Natural killer cell treated with Interleukin-12 subunit alpha and Interleukin-12 subunit beta and Interleukin-15 and Interleukin-18, amount 100 ng/mL, for 72 hours (primary cell): ENCODE measurements at regions not wholly inside any gene's neighbourhood (a gene's known extent, or its start where the extent isn't known, plus 50 kb on each side); places are given as distances from the start of the nearest gene placed in this dataset.

Experiments used
- ATAC-seq, 2 donors: fragments of 150-1000 bp; cut with Tn5 transposase in 1 of 2; sonication (Bioruptor Pico), chemical (Tn5 transposase) in 1 of 2; 2 replicates each; pipeline ENCODE4 v1.10.0; 2021
- DNase-seq: peaks from one replicate; pipeline ENCODE4 v3.0.0; 2022; ENCODE audit warnings: low spot score
- H3K27ac Mint-ChIP-seq, 2 donors: 1 replicate in 1 of 2; 2 replicates in 1 of 2; pipeline ENCODE4 v1.8.0; 2022; ENCODE audit warnings: mixed read lengths in 2 of 2, mild to moderate bottlenecking in 1 of 2, moderate library complexity in 1 of 2
- H3K27me3 Mint-ChIP-seq, 2 donors: 1 replicate in 1 of 2; 2 replicates in 1 of 2; pipeline ENCODE4 v1.8.0; 2022; ENCODE audit warnings: mixed read lengths in 2 of 2
- H3K36me3 Mint-ChIP-seq: one replicate; pipeline ENCODE4 v1.8.0; 2022; ENCODE audit warnings: mixed read lengths
- H3K4me1 Mint-ChIP-seq, 2 donors: 1 replicate in 1 of 2; 2 replicates in 1 of 2; pipeline ENCODE4 v1.8.0; 2022; ENCODE audit warnings: low read depth in 2 of 2, mixed read lengths in 2 of 2, mild to moderate bottlenecking in 1 of 2
- H3K4me3 Mint-ChIP-seq: one replicate; pipeline ENCODE4 v1.8.0; 2022; ENCODE audit warnings: mixed read lengths
- H3K9me3 Mint-ChIP-seq: 2 replicates; pipeline ENCODE4 v1.8.0; 2022; ENCODE audit warnings: mixed read lengths

DNA sequence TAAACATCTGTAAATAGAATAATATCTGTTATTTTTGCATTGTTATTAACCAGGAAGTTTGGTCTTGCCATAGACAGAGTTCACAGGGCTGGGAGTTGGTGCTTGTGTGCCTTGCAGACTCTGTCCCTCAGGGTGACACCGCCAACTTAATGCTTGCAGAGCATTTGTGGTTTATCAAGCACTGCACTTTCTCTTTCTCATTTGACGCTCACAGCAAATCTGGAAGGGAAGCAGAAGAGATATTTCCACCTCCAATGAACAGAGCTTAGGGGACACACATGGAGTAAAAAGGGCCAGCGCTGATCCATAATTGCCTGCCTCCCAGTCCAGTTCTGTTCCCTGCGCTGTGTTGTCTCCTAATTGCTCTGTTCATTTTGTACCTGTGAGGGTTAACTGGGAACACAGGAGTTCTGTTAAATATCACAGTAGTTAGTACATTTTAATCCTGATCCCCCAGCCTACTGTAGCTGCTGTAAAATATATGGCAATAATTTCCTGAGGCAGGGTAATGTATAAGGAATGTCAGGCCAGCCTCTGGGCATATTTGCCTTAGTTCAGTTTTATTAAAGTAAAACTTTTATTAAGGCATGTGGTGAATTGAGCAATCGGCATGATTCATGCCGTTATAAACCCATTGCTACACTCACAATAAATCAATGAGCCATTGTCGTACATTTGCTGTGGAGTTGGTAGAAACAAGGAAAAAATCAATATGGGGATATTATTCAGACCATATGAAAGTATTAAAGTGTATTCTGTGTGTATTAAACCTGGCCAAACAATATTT, 182.5 kb upstream of the OSR1 start:
- Mint-ChIP-seq H3K4me3 (no peak overlapping the region), H3K36me3 (no peaks in the 10 kb centered on the region), H3K27me3 (no peaks in the 10 kb centered on the region), H3K27ac (no peak overlapping the region), H3K4me1 (no peaks in the 10 kb centered on the region), H3K9me3 (no peaks in the 10 kb centered on the region)
- no peak for ATAC-seq
- DNase-seq, result no peak

DNA sequence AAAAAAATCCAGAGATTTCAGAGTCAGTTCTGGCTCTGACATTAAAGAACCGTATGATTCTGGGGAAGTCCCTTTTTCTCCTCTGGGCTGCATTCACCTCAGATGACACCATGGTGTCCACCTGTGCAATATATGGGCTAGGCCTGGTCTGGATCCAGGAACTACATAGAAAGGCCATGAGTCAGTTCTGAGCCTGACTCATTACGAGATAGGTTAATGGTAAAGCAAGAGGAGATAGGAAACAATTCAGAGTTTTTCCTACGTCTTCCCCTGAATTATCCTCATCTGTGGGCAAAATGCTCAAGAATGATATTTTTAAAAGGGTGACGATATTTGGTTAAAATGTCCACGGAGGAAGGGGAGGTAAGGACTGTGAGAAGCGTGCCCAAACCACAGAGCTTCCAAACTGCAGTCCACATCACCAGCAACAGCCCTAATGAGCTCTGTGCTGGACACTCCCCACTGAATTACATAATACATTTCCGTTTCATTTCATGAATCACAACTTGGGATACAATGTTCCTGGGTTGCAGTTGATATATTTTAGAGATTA, 180.1 kb upstream of the OSR1 start:
- ATAC-seq, result no peak
- Mint-ChIP-seq H3K27me3 (peaks cover 0 to 17% of the 10 kb centered on the region in 2 donors), H3K4me3 (no peak overlapping the region), H3K36me3 (no peaks in the 10 kb centered on the region), H3K9me3 (peaks cover 5% of the 10 kb centered on the region), H3K4me1 (no peaks in the 10 kb centered on the region), H3K27ac (no peak overlapping the region)
- DNase-seq, result no peak

DNA sequence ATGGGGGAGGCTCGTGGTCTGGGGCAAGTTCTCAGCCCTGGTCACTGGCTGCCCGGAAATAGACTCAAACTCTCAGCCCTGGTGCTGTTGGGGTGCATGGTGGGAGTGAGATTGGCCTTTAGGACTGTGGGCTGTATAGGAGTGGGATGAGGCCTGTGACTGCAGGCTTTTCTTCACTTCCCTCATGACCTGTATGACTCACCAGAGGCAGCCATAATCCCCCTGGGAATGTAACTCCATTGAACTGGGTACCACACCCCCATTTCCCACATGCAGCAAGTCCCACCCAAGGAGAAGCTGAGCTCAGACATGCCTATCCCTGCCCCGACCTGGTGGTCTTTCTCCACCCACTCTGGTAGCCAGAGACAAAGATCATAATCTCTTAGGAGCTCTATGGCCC, 177.7 kb upstream of the OSR1 start:
- H3K27me3 Mint-ChIP-seq, result peaks cover 0 to 27% of the 10 kb centered on the region in 2 donors
- H3K27ac Mint-ChIP-seq, result no peak overlapping the region
- DNase-seq (no peak), ATAC-seq (no peak)
- H3K9me3 Mint-ChIP-seq, result peaks cover 8% of the 10 kb centered on the region
- no peaks in the 10 kb centered on the region for H3K36me3 Mint-ChIP-seq
- no peak overlapping the region for H3K4me3 Mint-ChIP-seq
- H3K4me1 Mint-ChIP-seq, result no peaks in the 10 kb centered on the region

DNA sequence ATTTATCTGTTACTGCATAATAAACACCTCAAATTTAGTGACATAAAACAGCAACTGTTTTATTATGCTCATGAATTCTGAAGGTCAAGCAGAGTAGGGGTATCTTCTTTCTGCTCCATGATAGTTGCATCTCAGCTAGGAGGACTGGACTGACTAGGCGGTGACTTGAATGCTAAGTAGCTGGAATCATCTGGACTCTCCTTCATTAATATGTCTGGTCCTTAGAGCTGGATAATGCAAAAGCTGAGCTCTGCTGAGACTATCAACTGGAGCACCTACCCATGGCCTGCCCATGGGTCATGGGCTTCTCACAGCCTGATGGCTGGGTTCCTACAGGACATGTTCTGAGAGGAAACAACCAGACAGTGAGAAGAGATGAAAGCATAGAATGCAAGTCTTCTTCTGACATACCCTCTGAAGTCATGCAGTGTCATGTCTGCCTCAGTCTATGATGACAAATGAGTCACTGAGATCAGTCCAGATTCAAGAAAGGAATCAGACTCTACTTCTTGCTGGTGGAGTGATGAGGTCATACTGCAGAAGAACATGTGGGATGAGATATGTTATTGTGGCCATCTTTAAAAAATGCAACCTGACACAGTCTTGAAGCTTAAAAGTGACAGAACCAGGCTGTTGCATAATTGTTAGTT, 174.2 kb upstream of the OSR1 start:
- Mint-ChIP-seq H3K27me3 (peaks cover 0 to 37% of the 10 kb centered on the region in 2 donors), H3K4me1 (no peaks in the 10 kb centered on the region), H3K4me3 (no peak overlapping the region), H3K9me3 (peaks cover 8% of the 10 kb centered on the region), H3K27ac (no peak overlapping the region), H3K36me3 (no peaks in the 10 kb centered on the region)
- DNase-seq (no peak), ATAC-seq (no peak)

DNA sequence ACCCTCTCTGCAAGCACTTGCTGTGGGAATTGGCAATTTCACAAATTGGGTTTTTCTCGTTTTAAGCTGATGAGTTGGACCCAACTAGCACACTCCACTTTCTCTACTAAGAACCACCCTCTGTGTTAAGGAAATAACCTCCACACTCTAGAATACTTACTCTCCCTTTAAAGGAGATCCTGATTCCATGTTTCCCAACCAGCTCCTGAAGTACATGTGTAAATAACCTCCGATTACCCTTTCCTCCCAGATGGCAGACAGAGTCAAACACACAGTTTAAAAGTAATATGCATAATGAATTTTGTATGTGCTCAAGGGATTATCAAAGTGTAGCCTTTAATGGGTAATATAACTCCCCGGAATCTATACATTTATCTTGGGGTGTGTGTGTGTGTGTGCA, 171.3 kb upstream of the OSR1 start:
- DNase-seq (no peak), ATAC-seq (no peak)
- Mint-ChIP-seq H3K36me3 (no peaks in the 10 kb centered on the region), H3K27ac (no peak overlapping the region), H3K27me3 (peaks cover 0 to 28% of the 10 kb centered on the region in 2 donors), H3K4me1 (no peaks in the 10 kb centered on the region), H3K4me3 (no peak overlapping the region), H3K9me3 (peaks cover 8% of the 10 kb centered on the region)

DNA sequence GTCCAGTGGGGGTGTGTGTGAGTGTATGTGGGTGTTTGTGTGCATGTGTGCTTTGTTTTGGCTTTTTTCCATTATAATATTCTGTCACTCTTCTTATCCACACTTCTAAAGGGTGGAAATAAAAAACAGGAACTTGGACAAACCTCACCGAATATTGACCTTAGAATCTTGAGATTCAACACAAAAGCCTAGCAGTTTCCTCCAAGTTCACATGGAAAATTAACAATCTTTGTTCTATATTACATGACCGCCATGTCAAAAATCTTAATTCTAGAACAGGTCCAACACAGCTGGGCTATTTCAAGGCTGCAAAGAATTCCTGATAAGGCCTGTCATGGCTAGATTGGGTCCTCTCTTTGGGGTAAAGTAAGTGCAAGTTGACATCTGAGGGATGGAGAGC, 169.3 kb upstream of the OSR1 start:
- H3K27ac Mint-ChIP-seq, result no peak overlapping the region
- DNase-seq, result no peak
- H3K4me3 Mint-ChIP-seq, result no peak overlapping the region
- no peaks in the 10 kb centered on the region for H3K36me3 Mint-ChIP-seq
- ATAC-seq, result no peak
- peaks cover 0 to 20% of the 10 kb centered on the region in 2 donors for H3K27me3 Mint-ChIP-seq
- H3K9me3 Mint-ChIP-seq, result peaks cover 3% of the 10 kb centered on the region
- H3K4me1 Mint-ChIP-seq, result no peaks in the 10 kb centered on the region

DNA sequence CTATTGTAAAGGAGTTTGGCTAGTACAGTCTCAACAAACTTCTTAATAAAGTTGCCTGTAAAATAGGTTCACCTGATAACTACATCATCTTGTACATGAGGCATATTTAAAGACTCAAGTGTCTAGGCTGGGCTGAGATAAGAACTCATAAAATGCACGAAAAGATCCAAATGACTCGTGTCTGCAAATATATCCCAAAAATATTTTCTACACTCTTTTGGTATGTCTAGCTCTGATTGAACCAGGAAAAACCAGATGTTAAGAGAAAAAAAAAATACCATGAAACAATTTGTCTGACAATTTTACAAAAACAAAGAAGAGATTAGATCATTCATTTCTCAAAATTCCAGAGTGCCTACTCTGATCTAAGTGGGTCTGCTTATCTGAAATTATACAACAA, 166.9 kb upstream of the OSR1 start:
- no peak for DNase-seq
- no peaks in the 10 kb centered on the region for H3K36me3 Mint-ChIP-seq
- H3K4me3 Mint-ChIP-seq, result no peak overlapping the region
- no peak overlapping the region for H3K27ac Mint-ChIP-seq
- ATAC-seq, result no peak
- H3K27me3 Mint-ChIP-seq, result peaks cover 0 to 2% of the 10 kb centered on the region in 2 donors
- H3K9me3 Mint-ChIP-seq, result peaks cover 4% of the 10 kb centered on the region
- no peaks in the 10 kb centered on the region for H3K4me1 Mint-ChIP-seq

DNA sequence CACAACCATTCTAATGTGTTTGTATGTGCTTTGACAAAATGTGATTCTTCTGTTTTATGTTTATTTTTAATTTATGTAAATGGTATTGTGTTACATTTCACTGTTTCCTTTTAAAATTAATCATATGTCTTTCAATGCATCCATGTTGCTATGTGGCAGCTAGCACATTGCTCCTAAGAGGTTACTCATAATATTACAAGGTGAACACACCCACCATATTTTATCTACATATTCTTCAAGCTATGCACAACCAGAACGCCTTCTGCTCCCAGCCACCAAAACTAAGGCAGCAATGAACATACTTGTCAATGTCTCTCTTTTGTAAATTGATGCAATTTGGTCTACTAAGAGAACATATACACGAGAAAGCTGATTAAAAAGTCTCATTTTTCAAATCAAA, 160.6 kb upstream of the OSR1 start:
- H3K36me3 Mint-ChIP-seq, result no peaks in the 10 kb centered on the region
- H3K9me3 Mint-ChIP-seq, result peaks cover 5% of the 10 kb centered on the region
- DNase-seq (no peak), ATAC-seq (no peak)
- peaks cover 0 to 3% of the 10 kb centered on the region in 2 donors for H3K27me3 Mint-ChIP-seq
- no peak overlapping the region for H3K4me3 Mint-ChIP-seq
- no peaks in the 10 kb centered on the region for H3K4me1 Mint-ChIP-seq
- H3K27ac Mint-ChIP-seq, result no peak overlapping the region

DNA sequence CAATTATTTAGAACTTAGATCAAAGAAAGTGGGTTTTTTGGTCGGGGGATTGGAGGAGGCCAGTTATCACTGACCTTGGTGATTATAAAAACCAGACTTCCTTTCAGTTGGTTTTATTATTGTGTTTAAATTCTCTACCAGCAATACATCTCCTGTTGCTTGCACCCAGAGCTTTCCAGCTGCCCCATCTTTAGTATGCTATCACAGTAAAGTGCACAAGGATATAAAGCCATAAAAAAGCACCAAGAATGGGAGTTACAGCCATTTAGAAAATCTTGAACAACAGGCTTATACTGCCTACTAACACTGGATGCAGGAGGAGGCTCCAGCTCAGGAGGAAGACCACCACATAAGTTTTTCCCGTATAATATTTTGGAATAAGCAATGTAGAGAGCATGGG, 148.7 kb upstream of the OSR1 start:
- Mint-ChIP-seq H3K4me1 (no peaks in the 10 kb centered on the region), H3K27me3 (peaks cover 0 to 15% of the 10 kb centered on the region in 2 donors), H3K36me3 (no peaks in the 10 kb centered on the region), H3K9me3 (peaks cover 5% of the 10 kb centered on the region), H3K4me3 (no peak overlapping the region), H3K27ac (no peak overlapping the region)
- ATAC-seq, result no peak
- no peak for DNase-seq

DNA sequence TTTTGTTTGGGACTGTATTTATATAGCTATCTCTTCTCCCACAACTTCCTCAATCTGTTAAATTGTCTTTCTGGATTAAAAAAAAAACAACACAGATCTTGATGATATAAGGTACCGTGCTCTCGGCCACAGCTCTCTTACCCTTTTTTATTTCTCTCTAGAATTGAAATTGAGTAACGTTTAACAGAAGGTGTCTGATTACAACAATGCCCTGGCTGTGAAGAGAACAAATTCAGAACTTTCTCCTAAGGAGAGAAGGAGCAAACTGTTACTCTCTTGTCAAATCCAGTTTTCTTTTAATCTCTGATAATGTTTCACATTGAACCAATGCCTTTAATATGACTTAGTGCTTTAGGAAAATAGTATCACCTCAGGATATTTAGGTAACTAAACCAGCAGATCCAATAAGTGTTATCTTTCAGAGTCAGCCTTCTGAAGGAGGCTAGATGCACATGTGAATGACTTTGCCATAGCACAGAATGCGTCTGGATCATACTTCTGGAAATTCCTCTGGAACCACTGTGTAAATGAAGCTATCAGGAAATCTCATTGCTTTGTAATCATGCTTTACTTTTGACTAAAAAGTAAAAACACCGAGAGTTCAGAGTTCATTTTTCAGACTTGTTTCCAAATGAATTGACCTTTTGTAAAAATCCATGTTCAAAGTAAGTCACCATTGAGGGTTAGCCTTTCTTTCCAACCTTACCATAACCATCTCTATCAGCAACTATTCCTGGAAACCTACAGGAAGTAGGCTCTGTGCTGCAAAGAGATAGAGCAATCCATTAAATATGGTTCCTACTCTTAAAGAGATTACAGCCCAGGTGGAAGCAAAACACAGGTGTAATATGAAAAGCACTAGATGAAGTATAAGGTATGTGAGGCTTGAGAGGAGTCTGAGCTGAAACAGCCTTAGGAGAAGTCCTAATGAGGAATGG, 147.0 kb upstream of the OSR1 start:
- Mint-ChIP-seq H3K27ac (no peak overlapping the region), H3K4me1 (no peaks in the 10 kb centered on the region), H3K9me3 (peaks cover 3% of the 10 kb centered on the region), H3K27me3 (peaks cover 0 to 19% of the 10 kb centered on the region in 2 donors), H3K36me3 (no peaks in the 10 kb centered on the region), H3K4me3 (no peak overlapping the region)
- no peak for DNase-seq
- ATAC-seq, result no peak

DNA sequence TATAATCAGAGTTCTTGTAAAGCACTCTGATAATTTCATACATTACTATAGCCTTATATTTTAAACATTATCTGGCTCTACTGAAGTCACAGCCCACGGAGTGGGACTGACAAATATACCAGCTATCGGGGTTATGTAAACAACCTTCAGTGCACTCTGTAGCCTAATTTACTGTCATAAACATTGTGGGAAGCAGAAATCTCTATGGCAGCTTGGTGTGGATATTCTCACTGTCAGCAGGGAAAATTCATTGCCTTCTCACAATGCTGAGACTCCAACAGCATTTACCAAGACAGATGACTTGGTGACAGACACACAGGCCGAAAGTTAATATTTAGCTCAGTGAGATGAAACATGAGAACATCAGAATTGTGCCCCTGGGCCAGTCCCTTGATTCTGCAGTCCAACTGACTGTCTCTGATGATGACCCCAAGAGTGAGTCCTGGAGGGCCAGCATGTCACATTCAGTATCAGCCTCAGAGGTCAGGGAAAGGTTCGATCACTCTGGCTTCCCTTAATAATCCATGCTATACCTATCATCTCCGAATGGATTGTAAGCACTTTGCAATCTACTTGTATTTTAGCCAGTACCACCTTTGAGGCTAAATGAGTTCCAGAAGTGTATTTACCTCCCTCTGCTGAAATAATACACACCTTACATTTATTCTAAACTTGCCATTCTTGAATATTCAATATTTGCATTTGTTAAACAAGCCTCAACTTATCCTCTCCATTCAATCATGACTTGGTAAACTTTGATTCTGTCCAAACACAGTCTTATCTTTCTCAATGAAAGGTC, 146.2 kb upstream of the OSR1 start:
- Mint-ChIP-seq H3K27me3 (peaks cover 0 to 19% of the 10 kb centered on the region in 2 donors), H3K4me3 (no peak overlapping the region), H3K36me3 (no peaks in the 10 kb centered on the region), H3K9me3 (peaks cover 3% of the 10 kb centered on the region), H3K4me1 (no peaks in the 10 kb centered on the region), H3K27ac (no peak overlapping the region)
- no peak for ATAC-seq
- no peak for DNase-seq

DNA sequence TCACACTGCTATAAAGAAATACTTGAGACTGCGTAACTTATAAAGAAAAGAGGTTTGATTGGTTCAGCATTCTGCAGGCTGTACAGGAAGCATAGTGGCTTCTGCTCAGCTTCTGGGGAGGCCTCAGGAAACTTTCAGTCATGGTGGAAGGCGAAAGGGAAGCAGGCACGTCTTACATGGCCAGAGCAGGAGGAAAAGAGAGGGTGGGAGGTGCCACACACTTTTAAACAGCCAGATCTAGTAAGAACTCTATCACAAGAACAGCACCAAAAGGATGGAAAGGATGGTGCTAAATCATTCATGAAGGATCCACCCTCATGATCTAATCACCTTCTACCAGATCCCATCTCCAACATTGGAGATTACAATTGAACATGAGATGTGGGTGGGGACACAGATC, 145.5 kb upstream of the OSR1 start:
- ATAC-seq (no peak), DNase-seq (no peak)
- peaks cover 3% of the 10 kb centered on the region for H3K9me3 Mint-ChIP-seq
- no peaks in the 10 kb centered on the region for H3K4me1 Mint-ChIP-seq
- H3K27ac Mint-ChIP-seq, result no peak overlapping the region
- no peaks in the 10 kb centered on the region for H3K36me3 Mint-ChIP-seq
- no peak overlapping the region for H3K4me3 Mint-ChIP-seq
- H3K27me3 Mint-ChIP-seq, result peaks cover 0 to 19% of the 10 kb centered on the region in 2 donors

DNA sequence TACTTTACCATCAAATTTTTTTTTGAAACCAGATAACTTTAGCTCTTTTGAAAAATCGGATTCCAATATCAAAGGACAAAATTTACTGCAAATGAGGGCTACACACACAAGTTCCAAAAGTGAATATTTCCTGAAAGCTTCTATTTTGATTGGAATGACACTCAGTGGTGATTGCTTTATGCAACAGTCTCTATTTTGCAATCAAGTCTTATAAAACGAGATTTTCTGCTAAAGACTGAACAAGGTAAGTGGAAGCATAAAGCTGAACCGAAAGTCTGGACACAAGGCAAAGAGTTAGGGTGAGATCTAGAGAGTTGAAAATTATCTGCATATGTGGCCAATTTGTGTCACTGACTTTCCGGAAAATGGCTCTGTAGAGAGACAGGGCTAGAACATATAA, 145.0 kb upstream of the OSR1 start:
- ATAC-seq, result no peak
- no peak overlapping the region for H3K27ac Mint-ChIP-seq
- H3K4me3 Mint-ChIP-seq, result no peak overlapping the region
- H3K27me3 Mint-ChIP-seq, result peaks cover 0 to 19% of the 10 kb centered on the region in 2 donors
- DNase-seq, result no peak
- H3K9me3 Mint-ChIP-seq, result peaks cover 3% of the 10 kb centered on the region
- no peaks in the 10 kb centered on the region for H3K4me1 Mint-ChIP-seq
- H3K36me3 Mint-ChIP-seq, result no peaks in the 10 kb centered on the region
